AG04449 (cell line): ENCODE measurements at regions not wholly inside any gene's neighbourhood (a gene's known extent, or its start where the extent isn't known, plus 50 kb on each side); places are given as distances from the start of the nearest gene placed in this dataset.

Experiments used
- CTCF ChIA-PET: fragments of 350-600 bp; formaldehyde crosslinking; extraction: SDS; loops from one replicate; lab custom pipeline; 2021; ENCODE audit warnings: antibody characterized with exemption; lab: Yijun Ruan, JAX
- POLR2A ChIA-PET: fragments of 400-600, 350-600 bp; formaldehyde crosslinking; extraction: SDS; loops from one replicate; lab custom pipeline; 2020; ENCODE audit warnings: antibody characterized with exemption, inconsistent platforms; lab: Yijun Ruan, JAX
- DNase-seq: peaks from one replicate; pipeline ENCODE4 v3.0.0-alpha.2; 2010; ENCODE audit warnings: low read depth, low spot score
- H3K4me3 ChIP-seq: 2 replicates; pipeline ENCODE4 v1.5.1; 2011; ENCODE audit warnings: low read depth, mild to moderate bottlenecking, control low read depth, low read length
- TF ChIP-seq, protein P1 (sequence below): IDR thresholded peaks from one replicate; pipeline ENCODE4 v1.5.1; 2011; ENCODE audit warnings: mild to moderate bottlenecking, moderate library complexity, low read length, control low read depth, inconsistent platforms; ENCODE audit not compliant: insufficient read depth; ENCODE audit errors: missing control alignments

DNA sequence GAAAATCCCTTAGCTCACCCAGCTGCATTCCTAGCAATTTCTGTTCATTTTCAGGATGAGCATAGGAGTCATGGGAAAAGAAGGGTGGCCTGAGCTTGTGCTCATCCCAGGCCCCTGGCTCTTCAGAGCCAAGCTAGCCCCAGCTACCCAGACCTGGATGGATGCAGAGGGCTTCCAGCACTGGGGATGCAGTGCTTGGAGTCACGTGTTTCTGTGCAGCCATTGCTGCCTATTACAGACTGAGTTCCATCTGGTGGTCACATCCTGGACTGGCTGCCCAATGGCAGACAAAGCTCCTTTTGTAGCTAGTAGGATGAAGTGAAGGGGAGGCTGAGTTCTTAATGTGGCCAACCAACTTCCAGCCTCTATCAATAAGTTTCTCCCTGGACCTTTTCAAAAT is 54.2 kb upstream of the JDP2 start:
- no peak for DNase-seq
- ChIA-PET CTCF (no interaction called here), POLR2A (no interaction called here)
- TF ChIP-seq, protein P1, sequence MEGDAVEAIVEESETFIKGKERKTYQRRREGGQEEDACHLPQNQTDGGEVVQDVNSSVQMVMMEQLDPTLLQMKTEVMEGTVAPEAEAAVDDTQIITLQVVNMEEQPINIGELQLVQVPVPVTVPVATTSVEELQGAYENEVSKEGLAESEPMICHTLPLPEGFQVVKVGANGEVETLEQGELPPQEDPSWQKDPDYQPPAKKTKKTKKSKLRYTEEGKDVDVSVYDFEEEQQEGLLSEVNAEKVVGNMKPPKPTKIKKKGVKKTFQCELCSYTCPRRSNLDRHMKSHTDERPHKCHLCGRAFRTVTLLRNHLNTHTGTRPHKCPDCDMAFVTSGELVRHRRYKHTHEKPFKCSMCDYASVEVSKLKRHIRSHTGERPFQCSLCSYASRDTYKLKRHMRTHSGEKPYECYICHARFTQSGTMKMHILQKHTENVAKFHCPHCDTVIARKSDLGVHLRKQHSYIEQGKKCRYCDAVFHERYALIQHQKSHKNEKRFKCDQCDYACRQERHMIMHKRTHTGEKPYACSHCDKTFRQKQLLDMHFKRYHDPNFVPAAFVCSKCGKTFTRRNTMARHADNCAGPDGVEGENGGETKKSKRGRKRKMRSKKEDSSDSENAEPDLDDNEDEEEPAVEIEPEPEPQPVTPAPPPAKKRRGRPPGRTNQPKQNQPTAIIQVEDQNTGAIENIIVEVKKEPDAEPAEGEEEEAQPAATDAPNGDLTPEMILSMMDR, result no peak
- no peak overlapping the region for H3K4me3 ChIP-seq

DNA sequence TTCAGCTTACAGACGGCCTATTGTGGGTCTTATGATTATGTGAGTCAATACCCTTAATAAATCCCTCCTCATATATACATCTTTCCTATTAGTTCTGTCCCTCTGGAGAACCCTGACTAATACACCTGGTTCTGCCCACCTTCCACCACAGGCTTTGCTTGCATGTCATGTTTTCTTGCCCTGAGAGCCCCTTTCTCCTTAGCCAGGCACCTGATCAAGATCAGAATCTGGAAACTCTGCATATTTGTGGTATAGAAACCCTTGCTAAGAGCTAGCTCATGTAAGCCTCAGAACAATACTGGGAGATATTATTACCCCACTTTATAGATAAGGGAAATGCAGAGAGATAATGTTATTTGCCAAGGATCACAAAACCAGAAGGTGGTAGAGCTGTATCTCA is 52.9 kb upstream of the JDP2 start:
- ChIA-PET POLR2A (no interaction called here), CTCF (no interaction called here)
- TF ChIP-seq, protein P1, result no peak
- no peak for DNase-seq
- H3K4me3 ChIP-seq, result no peak overlapping the region

GRCh38 chr14:75375983-75376382 is 51.8 kb upstream of the JDP2 start:
- TF ChIP-seq, protein P1, result no peak
- ChIA-PET POLR2A (no interaction called here), CTCF (no interaction called here)
- no peak for DNase-seq
- H3K4me3 ChIP-seq, result no peak overlapping the region
